Right hindlimb (tissue), 1 donor: ENCODE measurements at regions not wholly inside any gene's neighbourhood (a gene's known extent, or its start where the extent isn't known, plus 50 kb on each side); places are given as distances from the start of the nearest gene placed in this dataset.

Experiments used
- DNase-seq: peaks from one replicate; pipeline ENCODE4 v3.0.0-alpha.2; 2018

DNA sequence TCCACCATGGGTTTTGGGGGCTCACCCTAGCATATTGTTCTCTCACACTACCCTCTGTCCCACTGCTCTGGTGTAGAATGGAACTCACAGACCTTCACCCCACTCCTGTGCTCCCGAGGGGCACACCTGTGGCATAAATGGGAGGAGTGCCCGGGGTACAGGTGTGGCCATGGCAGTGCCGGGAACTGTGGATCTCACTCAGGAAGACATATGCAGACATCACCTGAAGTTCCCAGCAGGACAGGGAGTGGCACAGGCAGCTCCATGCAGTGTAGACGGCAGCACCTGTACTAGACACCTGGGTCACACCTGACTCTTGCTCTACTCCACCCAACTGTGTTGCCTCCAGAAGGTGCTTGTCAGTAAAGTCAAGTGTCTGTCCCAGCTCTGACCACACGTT lies 57.6 kb upstream of the MRPS22 start:
- DNase-seq: no peak

DNA sequence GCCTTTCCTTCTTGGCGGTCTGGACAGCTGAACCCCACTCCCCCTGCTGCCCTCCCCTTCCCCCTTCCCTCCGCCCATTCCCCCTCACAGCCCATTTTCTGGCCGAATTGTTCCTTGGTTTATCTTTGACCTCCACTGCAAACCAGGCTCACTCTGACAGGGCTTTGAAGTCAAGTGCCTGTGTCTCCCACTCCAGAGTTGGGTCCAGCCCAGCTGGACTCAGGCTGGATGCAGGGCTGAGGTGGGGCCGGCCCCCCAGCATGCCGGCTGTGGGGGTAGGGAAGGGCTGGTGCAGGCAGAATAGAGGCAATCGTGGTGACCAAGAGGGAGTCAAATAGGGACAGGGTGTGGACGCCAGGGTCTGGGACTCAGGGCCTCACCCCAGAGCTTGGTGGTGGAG lies 57.0 kb upstream of the MRPS22 start:
- DNase-seq: no peak

DNA sequence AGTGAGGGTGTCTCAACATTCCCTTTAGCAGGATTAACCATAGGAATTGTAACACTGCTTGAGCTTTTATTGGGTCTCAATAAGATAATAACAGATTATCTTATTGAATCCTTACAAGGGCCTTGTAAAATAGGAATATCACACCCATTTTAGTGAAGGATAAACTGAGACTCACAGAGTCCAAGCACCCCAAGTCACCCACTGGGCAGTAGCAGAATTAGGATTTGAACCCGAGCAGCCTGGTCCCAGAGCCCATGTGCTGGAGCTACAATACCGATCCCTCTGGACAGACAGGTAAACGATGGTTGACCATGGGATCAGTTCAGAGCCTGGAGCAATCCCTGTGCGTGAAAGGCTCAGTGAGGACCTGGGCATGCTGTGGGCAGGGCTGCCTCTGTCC lies 56.3 kb upstream of the MRPS22 start:
- DNase-seq: no peak

DNA sequence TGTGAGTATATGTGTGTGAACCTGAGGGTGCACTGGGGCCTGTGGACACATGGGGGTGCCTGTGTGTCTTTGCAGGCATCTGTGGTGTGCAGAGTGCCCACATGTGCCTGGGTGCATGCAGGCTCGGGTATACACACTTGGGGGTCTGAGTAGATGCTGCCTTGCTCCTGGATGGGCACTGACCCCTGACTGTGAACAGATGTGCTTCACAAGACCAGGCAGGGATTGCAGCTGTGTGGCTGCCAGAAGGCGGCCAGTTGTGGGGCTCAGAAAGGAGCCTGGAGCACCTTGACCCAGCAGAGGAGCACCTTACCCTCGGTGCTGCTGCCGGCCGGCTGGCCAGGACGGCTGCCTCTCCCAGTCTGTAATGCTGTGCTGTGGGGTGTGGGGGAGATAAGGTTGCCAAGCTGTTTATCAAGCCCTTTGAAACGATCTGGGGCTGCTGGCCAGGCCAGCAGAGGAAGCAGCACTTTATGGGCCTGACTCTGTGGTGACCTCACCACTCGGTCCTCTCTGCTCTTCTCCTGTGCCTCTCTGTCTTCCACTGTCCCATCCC lies 55.5 kb upstream of the MRPS22 start:
- no peak for DNase-seq

DNA sequence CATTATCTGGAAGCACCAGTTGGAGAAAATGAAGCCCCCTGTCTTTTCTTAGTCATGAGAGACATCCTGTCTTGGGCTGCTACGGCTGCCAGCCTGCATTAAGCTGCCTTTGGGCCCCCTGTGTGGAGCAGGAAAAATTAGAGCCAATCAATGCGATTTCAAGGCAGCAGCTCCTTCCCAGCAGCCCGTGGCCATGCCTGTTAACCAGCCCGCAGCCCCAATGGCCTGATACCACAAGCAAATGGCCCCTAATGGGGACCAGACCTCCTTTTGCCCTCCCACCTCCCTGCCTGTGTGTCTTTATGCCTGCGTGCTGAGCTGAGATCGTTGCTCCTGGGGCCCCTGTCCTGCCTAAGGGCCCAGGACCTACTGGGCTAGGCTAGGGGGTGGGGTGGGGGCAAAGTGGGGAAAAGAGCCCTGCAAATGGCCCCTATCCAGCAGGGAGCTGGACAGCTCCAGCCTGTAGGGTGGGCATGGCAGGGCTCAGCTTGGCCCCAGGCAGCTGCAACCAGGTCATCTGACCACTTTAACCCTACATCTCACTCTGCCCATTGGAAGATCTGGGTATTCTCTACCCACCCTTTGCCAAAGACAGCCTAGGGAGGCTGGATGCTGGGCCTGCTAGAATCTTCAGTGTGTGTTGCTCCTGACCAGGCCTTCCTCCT lies 53.8 kb upstream of the MRPS22 start:
- no peak for DNase-seq

DNA sequence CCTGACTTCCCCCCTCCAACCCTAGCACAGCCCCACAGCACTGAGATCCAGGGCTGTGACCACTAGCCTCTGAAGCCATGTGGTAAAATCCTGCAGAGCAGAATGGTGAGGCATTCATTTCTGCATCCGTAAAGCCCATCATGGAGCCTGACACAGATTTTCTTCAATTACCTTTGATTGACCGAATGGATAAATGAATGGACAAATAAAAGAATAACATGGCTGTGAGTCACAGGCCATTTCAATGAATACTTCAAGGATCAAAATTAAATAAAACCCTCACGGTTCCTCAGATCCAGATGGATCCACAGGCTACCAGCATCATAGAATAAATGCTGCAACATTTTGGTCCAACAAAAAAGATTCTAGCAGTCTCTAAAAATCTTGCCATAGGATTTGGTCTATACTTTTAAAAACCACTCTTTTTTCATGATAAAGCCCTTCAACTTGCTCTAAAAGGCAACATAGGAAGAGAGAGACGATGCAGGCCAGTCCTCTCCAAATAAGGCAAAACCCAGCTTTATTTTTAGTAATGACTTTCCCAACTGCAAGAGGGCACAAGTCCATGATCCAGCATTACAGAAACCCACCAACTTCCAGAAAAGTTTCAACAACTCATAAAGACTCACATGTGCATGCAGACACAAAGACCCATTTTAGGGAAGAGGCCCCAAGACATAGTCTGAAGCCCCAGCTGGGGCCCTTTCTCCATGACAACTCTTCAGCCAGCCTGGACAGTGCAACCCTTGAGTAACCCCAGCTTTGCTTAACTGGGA lies 52.4 kb upstream of the MRPS22 start:
- DNase-seq: no peak

DNA sequence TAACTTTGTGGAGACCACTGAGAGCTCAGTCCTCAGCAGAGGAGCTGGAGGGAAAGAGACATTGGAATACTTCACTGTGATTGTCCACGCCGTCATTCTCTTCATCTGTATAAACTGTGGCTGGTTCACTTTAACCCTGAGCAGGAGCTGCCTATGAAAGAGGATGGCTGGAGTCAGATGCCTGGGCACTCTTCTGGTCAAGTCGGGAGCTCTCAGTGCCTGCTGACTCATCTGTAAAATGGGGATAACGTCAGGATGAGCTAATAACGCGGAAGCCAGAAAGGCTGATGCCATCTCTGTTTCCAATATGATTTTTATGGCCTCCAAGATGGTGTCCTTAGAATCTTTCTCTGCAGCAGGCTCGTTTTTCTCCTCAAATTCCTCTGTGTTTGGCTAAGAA lies 51.6 kb upstream of the MRPS22 start:
- no peak for DNase-seq

DNA sequence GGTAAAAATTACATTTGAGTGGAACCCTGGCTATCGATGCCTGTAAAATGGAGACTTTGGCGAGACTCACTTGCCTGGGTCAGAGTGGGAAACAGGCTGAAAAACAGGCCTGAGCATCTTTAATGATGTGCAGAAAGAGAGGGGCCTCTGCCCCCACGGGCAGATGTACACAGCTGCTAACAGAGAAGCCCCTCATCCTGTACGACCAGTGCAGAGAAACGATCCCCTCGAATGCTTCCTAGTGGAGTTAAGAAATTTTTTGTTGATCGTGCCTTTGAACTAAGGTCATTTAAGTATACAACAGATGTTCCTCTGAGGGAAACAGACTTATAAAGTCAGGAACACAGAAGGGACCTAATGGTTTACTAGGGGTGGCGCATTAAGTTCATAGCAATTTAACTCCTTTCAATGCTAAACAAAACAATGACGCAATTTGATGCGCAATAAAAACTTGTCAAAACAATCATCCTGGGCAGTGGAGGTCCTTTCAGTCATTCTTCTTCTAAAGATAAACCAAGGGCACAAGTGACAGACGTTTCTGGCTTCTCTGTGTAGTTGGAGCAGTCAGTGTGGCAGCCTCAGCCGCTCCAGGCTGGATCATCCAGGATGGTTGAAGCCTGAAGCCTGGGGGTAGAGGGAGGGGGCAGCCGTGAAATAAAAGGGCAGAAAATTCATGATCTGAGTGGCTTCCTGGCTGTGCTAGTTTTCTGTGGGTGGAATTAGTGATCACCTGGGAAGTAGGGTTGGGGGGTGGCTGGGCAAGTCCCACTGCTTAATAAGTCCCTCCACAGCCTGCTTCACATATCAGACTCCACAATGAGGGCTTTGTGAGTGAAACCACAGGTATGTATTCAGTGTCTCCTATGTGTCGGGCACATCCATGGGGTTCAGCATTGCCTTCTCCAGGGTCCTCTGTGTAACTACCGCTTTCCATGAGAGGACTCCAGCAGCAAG lies 50.8 kb upstream of the MRPS22 start:
- no peak for DNase-seq

DNA sequence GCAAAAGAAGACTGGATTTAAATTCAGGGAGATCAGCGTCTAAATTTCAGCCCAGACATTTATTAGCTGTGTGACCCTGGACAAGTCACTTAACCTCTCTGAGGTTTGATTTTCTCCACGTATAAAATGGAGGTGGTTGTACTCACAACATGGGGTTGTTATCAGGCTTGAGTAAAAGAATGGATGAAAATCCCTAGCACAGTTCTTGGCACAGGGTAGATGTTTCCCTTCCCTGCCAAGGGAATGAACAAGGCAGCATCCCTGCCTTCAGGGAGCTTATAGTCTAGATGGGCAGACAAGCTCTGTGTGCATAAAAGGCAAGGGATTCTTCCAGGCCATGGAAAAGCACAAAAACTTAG lies 50.2 kb upstream of the MRPS22 start:
- no peak for DNase-seq
